NCI-H1092 (cell line): ENCODE measurements at regions not wholly inside any gene's neighbourhood (a gene's known extent, or its start where the extent isn't known, plus 50 kb on each side); places are given as distances from the start of the nearest gene placed in this dataset.

Experiments
- DNase-seq: peaks from one replicate; lab custom pipeline; 2025; lab: John Stamatoyannopoulos, UW

- no peak for DNase-seq
These were observed 207.7 kb upstream of the CTAGE1 start for GRCh38 chr18:22625406-22625805.

GRCh38 chr18:22626771-22627170 lies 209.1 kb upstream of the CTAGE1 start:
- no peak for DNase-seq

- no peak for DNase-seq
These were observed 209.8 kb upstream of the CTAGE1 start for GRCh38 chr18:22627506-22627905.

- DNase-seq = no peak
These were observed 211.2 kb upstream of the CTAGE1 start for GRCh38 chr18:22628795-22629510.

GRCh38 chr18:22630980-22631379 lies 213.3 kb upstream of the CTAGE1 start:
- no peak for DNase-seq

DNA sequence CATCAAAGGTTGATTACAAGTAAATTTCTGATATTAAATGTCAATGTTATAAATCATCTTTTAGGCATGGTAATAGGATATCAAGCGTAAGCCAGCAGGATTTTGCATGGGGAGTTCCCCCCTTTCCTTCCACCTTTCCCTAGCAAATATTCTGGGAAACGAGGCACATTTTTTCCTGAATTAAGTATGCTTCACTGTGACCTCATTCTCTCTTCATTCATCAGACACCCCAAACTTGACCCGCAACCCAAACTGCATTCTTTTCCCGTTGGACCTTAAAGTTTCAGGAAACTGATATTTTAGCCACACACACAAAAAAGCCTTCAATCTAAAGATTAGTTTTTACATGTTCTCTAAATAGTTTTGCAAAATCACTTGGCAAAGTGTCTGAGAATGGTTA lies 214.5 kb upstream of the CTAGE1 start:
- DNase-seq = no peak

- DNase-seq = no peak
These were observed 216.7 kb upstream of the CTAGE1 start for GRCh38 chr18:22634464-22634863.

GRCh38 chr18:22637787-22638186 lies 220.1 kb upstream of the CTAGE1 start:
- DNase-seq = no peak

DNA sequence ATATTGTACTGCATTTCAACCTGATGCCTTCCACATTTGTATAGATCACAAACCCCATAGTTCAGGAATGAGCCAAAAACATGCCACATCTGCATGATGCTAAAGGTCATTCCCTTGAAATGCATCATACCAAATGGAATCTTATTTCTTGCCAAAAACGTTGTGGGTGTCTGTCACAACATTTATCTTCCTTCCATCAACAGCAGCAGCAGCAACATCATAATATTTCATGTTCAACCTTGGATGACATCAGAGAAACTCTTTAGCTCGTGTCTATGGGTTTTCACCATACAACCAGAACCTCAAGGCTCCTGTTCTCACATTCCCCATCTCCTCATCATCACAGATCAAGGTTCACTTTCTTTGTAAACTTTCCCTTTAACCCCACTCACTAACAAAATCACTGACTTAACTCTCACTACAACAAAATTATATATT lies 221.3 kb upstream of the CTAGE1 start:
- DNase-seq = no peak

DNA sequence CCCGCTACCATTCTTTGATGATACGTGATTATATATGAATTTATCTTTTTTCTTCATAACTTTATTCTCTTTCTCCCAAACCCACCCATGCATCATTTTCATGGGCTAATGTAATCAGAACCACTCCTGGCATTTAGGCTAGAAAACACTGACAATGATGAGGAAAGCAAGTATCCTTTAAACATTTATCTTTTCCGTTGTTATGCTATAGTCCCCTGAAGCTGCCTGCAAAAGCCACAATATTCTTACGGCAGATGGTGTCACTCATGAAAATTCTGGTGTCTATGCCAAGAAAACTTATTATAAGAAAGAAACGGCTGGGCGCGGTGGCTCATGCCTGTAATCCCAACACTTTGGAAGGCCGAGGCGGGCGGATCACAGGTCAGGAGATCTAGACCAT lies 221.8 kb upstream of the CTAGE1 start:
- DNase-seq = no peak

GRCh38 chr18:22640281-22640842 lies 222.6 kb upstream of the CTAGE1 start:
- no peak for DNase-seq

GRCh38 chr18:22641958-22642357 lies 224.2 kb upstream of the CTAGE1 start:
- DNase-seq = no peak

DNA sequence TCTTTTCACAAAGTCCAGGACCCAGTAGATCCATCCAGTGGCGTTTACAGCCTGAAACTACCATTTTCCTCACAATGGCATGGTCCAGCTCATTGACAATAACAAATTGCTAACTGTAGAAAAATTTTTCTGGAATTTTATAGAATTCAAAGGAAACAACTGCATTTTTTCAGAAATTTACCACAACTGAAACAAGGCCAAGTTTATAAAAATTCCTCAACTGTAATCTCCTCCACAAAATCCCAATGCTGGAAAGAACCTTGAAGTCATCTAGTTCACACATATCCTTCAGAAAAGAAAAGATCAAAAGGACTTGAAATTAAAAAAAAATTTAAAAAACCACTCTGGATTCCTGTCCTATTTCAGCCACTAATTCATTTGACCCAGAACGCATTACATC lies 226.0 kb upstream of the CTAGE1 start:
- DNase-seq = no peak

DNA sequence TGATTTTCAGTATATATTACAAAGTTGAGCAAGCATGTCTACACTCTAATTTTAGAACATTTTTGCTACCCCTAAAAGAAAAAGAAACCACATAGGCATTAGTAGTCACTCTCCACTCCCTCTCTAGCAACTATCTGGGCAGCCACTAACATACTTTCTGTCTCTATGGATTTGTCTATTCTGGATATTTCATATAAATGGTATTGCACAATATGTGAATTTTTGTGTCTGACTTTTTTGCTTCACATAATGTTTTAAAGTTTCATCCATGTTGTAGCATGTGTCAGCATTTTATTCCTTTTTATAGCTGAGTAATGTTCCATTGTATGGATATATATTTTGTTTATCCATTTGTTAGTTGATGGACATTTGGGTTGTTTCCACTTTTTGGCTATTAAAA lies 232.5 kb upstream of the CTAGE1 start:
- no peak for DNase-seq

DNA sequence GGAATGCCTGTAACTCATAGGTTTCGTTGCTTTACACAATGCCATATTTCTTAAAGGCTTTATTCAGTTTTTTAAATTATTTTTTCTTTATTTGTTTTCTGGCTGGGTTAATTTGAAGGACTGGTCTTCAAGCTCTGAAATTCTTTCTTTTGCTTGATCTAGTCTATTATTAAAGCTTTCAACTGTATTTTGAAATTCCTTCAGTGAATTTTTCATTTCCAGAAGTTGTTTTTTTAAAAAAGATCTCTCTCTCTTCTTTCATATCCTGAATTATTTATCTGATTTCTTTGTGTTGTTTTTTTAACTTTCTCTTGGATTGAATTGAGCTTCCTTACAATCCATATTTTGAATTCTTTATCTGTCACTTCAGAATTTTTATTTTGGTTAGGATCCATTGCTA lies 239.9 kb upstream of the CTAGE1 start:
- DNase-seq = no peak

- no peak for DNase-seq
These were observed 240.6 kb upstream of the CTAGE1 start for GRCh38 chr18:22658318-22658717.

DNA sequence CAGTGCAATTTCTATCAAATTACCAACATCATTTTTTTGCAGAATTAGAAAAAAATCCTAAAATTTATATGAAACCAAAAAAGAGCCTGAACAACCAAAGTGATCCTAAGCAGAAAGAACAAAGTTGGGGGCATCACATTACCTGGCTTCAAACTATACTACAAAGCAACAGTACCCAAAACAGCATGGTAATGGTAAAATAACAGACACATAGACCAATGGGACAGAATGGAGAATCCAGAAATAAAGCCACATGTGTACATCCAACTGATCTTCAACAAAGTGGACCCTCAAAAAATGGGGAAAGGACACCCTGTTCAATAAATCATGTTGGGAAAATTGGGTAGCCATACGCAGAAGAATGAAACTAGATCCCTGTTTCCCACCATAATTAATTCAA lies 245.7 kb upstream of the CTAGE1 start:
- DNase-seq = no peak

GRCh38 chr18:22666411-22666940 lies 248.8 kb upstream of the CTAGE1 start:
- no peak for DNase-seq

DNA sequence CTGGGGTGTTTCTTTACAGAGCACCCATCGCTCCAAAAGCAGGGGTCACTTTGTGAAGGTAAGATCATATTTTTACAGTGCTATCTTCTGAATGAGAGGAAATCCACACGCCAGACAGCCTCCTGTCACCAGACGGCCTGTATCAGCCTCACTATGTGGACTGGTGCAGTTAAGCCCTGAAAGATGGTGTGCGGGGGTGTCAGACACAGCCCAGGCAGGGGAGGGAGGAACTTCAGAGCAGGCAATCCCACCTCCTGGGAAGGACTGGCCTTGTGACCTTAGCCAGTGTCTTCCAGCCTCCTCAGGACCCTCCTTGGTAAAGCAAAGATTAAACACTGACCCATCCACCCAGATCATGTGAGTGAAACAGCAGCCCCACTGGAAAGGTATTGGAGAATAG lies 249.4 kb upstream of the CTAGE1 start:
- DNase-seq = no peak

- DNase-seq = no peak
These were observed 250.1 kb upstream of the CTAGE1 start for GRCh38 chr18:22667616-22668422.

GRCh38 chr18:22668496-22668895 lies 250.8 kb upstream of the CTAGE1 start:
- no peak for DNase-seq

DNA sequence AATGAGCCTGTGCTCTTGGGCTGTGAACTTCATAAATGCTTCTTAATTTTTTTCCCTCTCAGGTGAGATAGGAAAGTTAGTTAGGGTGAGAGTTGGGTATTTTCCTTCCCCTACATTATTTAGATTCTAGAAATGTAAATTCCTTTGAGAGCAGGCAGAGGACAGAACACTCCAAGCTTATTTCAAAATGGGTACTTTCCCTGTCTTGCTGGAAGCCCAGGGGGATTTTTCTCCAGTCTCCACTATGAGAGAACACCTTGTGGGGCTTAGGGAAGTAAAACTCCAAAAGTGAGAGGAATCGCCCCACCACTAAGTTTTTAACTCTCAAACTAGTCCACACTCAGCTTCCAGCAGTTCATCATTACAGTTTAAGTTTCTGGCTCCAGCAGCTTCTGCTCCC lies 253.2 kb upstream of the CTAGE1 start:
- no peak for DNase-seq
